ENCODE measurements at regions not wholly inside any gene's neighbourhood (a gene's known extent, or its start where the extent isn't known, plus 50 kb on each side); places are given as distances from the start of the nearest gene placed in this dataset.

DNA sequence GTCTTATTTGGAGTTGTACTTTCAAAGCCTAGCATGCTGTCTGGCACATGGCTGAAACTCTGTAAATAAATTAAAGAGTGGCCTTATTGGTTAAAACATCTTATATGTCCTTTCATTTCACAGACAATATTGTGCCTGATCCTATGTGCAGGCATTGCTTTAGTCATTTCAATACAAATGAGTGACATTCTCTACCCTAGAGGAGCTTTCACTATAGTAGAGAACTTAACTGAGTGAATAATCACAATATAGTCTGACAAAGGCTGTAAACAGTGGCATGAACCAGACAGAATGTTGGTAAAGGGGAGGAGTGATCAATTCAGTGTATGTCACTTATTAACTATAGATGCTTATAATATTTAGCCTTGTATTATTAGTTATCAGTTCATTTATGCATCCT lies 481.8 kb downstream of the TFAP2B start:
- Histone ChIP-seq H2AFZ (no peak overlapping the region; the same call in 1 of the 2 replicates), H3K4me1 (ENCODE audit: insufficient read depth) (no peaks in the 10 kb centered on the region), H3K27me3 (ENCODE audit: insufficient read depth) (no peaks in the 10 kb centered on the region), H3K4me3 (no peak overlapping the region), H3K27ac (ENCODE audit: low read depth) (no peak overlapping the region), H3K79me2 (replicated peaks; ENCODE audit: insufficient read depth) (no peaks in the 10 kb centered on the region), H4K20me1 (replicated peaks; ENCODE audit: insufficient read depth) (no peaks in the 10 kb centered on the region), H3F3A (replicated peaks; ENCODE audit: low read depth) (no peaks in the 10 kb centered on the region), H3K9me2 (ENCODE audit: insufficient read depth) (peaks cover 11% of the 10 kb centered on the region; the same call in 1 of the 2 replicates), H3K36me3 (ENCODE audit: insufficient read depth) (no peaks in the 10 kb centered on the region), H3K4me2 (no peak overlapping the region)
- H3K9me3 Mint-ChIP-seq = no peaks in the 10 kb centered on the region
- no peak for DNase-seq (ENCODE audit: low spot score)
- H3K4me1 Mint-ChIP-seq = peaks cover 6% of the 10 kb centered on the region; the same call in 2 of the 3 replicates
- no peak for TF ChIP-seq POLR2AphosphoS5 (IDR thresholded peaks at IDR 0.05; ENCODE audit: low read depth)
- TF ChIP-seq, protein P1, sequence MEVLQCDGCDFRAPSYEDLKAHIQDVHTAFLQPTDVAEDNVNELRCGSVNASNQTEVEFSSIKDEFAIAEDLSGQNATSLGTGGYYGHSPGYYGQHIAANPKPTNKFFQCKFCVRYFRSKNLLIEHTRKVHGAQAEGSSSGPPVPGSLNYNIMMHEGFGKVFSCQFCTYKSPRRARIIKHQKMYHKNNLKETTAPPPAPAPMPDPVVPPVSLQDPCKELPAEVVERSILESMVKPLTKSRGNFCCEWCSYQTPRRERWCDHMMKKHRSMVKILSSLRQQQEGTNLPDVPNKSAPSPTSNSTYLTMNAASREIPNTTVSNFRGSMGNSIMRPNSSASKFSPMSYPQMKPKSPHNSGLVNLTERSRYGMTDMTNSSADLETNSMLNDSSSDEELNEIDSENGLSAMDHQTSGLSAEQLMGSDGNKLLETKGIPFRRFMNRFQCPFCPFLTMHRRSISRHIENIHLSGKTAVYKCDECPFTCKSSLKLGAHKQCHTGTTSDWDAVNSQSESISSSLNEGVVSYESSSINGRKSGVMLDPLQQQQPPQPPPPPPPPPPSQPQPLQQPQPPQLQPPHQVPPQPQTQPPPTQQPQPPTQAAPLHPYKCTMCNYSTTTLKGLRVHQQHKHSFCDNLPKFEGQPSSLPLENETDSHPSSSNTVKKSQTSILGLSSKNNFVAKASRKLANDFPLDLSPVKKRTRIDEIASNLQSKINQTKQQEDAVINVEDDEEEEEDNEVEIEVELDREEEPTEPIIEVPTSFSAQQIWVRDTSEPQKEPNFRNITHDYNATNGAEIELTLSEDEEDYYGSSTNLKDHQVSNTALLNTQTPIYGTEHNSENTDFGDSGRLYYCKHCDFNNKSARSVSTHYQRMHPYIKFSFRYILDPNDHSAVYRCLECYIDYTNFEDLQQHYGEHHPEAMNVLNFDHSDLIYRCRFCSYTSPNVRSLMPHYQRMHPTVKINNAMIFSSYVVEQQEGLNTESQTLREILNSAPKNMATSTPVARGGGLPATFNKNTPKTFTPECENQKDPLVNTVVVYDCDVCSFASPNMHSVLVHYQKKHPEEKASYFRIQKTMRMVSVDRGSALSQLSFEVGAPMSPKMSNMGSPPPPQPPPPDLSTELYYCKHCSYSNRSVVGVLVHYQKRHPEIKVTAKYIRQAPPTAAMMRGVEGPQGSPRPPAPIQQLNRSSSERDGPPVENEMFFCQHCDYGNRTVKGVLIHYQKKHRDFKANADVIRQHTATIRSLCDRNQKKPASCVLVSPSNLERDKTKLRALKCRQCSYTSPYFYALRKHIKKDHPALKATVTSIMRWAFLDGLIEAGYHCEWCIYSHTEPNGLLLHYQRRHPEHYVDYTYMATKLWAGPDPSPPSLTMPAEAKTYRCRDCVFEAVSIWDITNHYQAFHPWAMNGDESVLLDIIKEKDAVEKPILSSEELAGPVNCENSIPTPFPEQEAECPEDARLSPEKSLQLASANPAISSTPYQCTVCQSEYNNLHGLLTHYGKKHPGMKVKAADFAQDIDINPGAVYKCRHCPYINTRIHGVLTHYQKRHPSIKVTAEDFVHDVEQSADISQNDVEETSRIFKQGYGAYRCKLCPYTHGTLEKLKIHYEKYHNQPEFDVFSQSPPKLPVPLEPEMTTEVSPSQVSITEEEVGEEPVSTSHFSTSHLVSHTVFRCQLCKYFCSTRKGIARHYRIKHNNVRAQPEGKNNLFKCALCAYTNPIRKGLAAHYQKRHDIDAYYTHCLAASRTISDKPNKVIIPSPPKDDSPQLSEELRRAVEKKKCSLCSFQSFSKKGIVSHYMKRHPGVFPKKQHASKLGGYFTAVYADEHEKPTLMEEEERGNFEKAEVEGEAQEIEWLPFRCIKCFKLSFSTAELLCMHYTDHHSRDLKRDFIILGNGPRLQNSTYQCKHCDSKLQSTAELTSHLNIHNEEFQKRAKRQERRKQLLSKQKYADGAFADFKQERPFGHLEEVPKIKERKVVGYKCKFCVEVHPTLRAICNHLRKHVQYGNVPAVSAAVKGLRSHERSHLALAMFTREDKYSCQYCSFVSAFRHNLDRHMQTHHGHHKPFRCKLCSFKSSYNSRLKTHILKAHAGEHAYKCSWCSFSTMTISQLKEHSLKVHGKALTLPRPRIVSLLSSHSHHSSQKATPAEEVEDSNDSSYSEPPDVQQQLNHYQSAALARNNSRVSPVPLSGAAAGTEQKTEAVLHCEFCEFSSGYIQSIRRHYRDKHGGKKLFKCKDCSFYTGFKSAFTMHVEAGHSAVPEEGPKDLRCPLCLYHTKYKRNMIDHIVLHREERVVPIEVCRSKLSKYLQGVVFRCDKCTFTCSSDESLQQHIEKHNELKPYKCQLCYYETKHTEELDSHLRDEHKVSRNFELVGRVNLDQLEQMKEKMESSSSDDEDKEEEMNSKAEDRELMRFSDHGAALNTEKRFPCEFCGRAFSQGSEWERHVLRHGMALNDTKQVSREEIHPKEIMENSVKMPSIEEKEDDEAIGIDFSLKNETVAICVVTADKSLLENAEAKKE (CRISPR knock-in tag; IDR thresholded peaks at IDR 0.05) = no peak
- TF ChIP-seq, protein P2, sequence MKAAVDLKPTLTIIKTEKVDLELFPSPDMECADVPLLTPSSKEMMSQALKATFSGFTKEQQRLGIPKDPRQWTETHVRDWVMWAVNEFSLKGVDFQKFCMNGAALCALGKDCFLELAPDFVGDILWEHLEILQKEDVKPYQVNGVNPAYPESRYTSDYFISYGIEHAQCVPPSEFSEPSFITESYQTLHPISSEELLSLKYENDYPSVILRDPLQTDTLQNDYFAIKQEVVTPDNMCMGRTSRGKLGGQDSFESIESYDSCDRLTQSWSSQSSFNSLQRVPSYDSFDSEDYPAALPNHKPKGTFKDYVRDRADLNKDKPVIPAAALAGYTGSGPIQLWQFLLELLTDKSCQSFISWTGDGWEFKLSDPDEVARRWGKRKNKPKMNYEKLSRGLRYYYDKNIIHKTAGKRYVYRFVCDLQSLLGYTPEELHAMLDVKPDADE (IDR thresholded peaks at IDR 0.05) = no peak
- TF ChIP-seq STAT1 (IDR thresholded peaks at IDR 0.05; ENCODE audit: unreplicated experiment) = no peak
- TF ChIP-seq EZH2 (IDR thresholded peaks at IDR 0.05; ENCODE audit: low read depth, unreplicated experiment) = no peak
- TF ChIP-seq JUNB (IDR thresholded peaks at IDR 0.05; ENCODE audit: unreplicated experiment) = no peak
- no peak for TF ChIP-seq NANOG (IDR thresholded peaks at IDR 0.05; ENCODE audit: borderline replicate concordance)
- TF ChIP-seq CREB1 (CRISPR knock-in tag; IDR thresholded peaks at IDR 0.05; ENCODE audit: low read depth) = no peak
- TF ChIP-seq, protein P3, sequence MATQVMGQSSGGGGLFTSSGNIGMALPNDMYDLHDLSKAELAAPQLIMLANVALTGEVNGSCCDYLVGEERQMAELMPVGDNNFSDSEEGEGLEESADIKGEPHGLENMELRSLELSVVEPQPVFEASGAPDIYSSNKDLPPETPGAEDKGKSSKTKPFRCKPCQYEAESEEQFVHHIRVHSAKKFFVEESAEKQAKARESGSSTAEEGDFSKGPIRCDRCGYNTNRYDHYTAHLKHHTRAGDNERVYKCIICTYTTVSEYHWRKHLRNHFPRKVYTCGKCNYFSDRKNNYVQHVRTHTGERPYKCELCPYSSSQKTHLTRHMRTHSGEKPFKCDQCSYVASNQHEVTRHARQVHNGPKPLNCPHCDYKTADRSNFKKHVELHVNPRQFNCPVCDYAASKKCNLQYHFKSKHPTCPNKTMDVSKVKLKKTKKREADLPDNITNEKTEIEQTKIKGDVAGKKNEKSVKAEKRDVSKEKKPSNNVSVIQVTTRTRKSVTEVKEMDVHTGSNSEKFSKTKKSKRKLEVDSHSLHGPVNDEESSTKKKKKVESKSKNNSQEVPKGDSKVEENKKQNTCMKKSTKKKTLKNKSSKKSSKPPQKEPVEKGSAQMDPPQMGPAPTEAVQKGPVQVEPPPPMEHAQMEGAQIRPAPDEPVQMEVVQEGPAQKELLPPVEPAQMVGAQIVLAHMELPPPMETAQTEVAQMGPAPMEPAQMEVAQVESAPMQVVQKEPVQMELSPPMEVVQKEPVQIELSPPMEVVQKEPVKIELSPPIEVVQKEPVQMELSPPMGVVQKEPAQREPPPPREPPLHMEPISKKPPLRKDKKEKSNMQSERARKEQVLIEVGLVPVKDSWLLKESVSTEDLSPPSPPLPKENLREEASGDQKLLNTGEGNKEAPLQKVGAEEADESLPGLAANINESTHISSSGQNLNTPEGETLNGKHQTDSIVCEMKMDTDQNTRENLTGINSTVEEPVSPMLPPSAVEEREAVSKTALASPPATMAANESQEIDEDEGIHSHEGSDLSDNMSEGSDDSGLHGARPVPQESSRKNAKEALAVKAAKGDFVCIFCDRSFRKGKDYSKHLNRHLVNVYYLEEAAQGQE (IDR thresholded peaks at IDR 0.05; ENCODE audit: unreplicated experiment) = no peak
- TF ChIP-seq ZNF114 (CRISPR knock-in tag; IDR thresholded peaks at IDR 0.05) = no peak
- TF ChIP-seq EZH2phosphoT487 (IDR thresholded peaks at IDR 0.05; ENCODE audit: unreplicated experiment) = no peak
- no peak for TF ChIP-seq ZNF331 (CRISPR knock-in tag; IDR thresholded peaks at IDR 0.05; ENCODE audit: low read depth)
- TF ChIP-seq, protein P4, sequence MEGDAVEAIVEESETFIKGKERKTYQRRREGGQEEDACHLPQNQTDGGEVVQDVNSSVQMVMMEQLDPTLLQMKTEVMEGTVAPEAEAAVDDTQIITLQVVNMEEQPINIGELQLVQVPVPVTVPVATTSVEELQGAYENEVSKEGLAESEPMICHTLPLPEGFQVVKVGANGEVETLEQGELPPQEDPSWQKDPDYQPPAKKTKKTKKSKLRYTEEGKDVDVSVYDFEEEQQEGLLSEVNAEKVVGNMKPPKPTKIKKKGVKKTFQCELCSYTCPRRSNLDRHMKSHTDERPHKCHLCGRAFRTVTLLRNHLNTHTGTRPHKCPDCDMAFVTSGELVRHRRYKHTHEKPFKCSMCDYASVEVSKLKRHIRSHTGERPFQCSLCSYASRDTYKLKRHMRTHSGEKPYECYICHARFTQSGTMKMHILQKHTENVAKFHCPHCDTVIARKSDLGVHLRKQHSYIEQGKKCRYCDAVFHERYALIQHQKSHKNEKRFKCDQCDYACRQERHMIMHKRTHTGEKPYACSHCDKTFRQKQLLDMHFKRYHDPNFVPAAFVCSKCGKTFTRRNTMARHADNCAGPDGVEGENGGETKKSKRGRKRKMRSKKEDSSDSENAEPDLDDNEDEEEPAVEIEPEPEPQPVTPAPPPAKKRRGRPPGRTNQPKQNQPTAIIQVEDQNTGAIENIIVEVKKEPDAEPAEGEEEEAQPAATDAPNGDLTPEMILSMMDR (conservative IDR thresholded peaks at IDR 0.05; ENCODE audit: low read depth in 2 of 2) = no peak
- no peak overlapping the region for H3K4me3 Mint-ChIP-seq
- peaks cover 1% of the 10 kb centered on the region for H3K27me3 Mint-ChIP-seq (ENCODE audit: insufficient read depth, low read depth, poor library complexity)
- no peak overlapping the region for H3K27ac Mint-ChIP-seq
- ATAC-seq = no peak
- no peaks in the 10 kb centered on the region for H3K36me3 Mint-ChIP-seq (ENCODE audit: low read depth)
